Gastroesophageal sphincter (tissue), 4 donors: ENCODE measurements at regions not wholly inside any gene's neighbourhood (a gene's known extent, or its start where the extent isn't known, plus 50 kb on each side); places are given as distances from the start of the nearest gene placed in this dataset.

Experiments
- ATAC-seq: fragments of 150-250 bp; one replicate; pipeline ENCODE4 v1.9.1; 2016; ENCODE audit warnings: mild to moderate bottlenecking, moderate library complexity
- H3K27ac ChIP-seq, 4 donors: fragments of 200-600 bp; sonication (generic) in 3 of 4; 1 replicate in 3 of 4; 2 replicates in 1 of 4; pipeline ENCODE4 v1.5.1; 2016 to 2019
- H3K27me3 ChIP-seq: fragments of 200-600 bp; sonication (generic); one replicate; pipeline ENCODE4 v1.5.1; 2019
- H3K36me3 ChIP-seq, 2 donors: fragments of 200-600 bp; sonication (generic); one replicate each; pipeline ENCODE4 v1.5.1; 2019; ENCODE audit warnings: control low read depth in 1 of 2
- H3K4me1 ChIP-seq, 3 donors: fragments of 200-600 bp; sonication (generic); 1 replicate in 2 of 3; 2 replicates in 1 of 3; pipeline ENCODE4 v1.5.1; 2016 to 2019; ENCODE audit warnings: control low read depth in 2 of 3
- H3K4me3 ChIP-seq, 2 donors: fragments of 200-600 bp; sonication (generic); one replicate each; pipeline ENCODE4 v1.5.1; 2019; ENCODE audit warnings: mild to moderate bottlenecking in 1 of 2, moderate library complexity in 1 of 2
- H3K9me3 ChIP-seq, 3 donors: fragments of 200-600 bp; sonication (generic); one replicate each; pipeline ENCODE4 v1.5.1; 2017 to 2019; ENCODE audit warnings: control low read depth in 2 of 3
- CTCF ChIP-seq, 4 experiments: fragments of 200-600 bp in 2 of 4; fragments of 450-650 bp in 2 of 4; sonication (generic) in 1 of 4; IDR thresholded peaks; one replicate each; pipeline ENCODE4 v1.5.1; 2017 to 2019; ENCODE audit warnings: antibody characterized with exemption in 4 of 4, mild to moderate bottlenecking in 2 of 4, moderate library complexity in 2 of 4
- EP300 ChIP-seq: sonication (generic); formaldehyde crosslinking; IDR thresholded peaks from one replicate; pipeline ENCODE4 v1.6.1; 2017; ENCODE audit warnings: antibody characterized with exemption, mild to moderate bottlenecking
- POLR2A ChIP-seq, 2 donors: fragments of 450-650 bp; IDR thresholded peaks; one replicate each; pipeline ENCODE4 v1.6.1; 2017; ENCODE audit warnings: antibody characterized with exemption in 2 of 2, mild to moderate bottlenecking in 2 of 2, moderate library complexity in 1 of 2
- POLR2AphosphoS5 ChIP-seq: sonication (generic); formaldehyde crosslinking; IDR thresholded peaks from one replicate; pipeline ENCODE4 v1.6.1; 2017; ENCODE audit warnings: antibody characterized with exemption
- WGBS, 2 donors: methylation state at CpG; one replicate each; pipeline ENCODE4 v1.1.5; 2018; ENCODE audit warnings: low coverage in 1 of 2; 5-methylcytosine and 5-hydroxymethylcytosine counted together

GRCh38 chr5:135655468-135655815 lies 76.7 kb upstream of the CXCL14 start:
- 57% methylated on average over 3 of the region's 4 CpGs for WGBS, 2 donors
- Histone ChIP-seq H3K27ac (no peak overlapping the region), H3K4me1 (no peaks in the 10 kb centered on the region), H3K27me3 (no peaks in the 10 kb centered on the region), H3K4me3 (no peak overlapping the region), H3K9me3 (peaks cover 0 to 12% (median 0%) of the 10 kb centered on the region in 3 donors), H3K36me3 (no peaks in the 10 kb centered on the region)
- TF ChIP-seq POLR2AphosphoS5, result no peak
- no peak for TF ChIP-seq POLR2A (IDR thresholded peaks at IDR 0.05)
- TF ChIP-seq CTCF (IDR thresholded peaks at IDR 0.05), result no peak
- no peak for TF ChIP-seq EP300
- ATAC-seq, result no peak

GRCh38 chr5:135654761-135655467 lies 76.1 kb upstream of the CXCL14 start:
- Histone ChIP-seq H3K27ac (no peak overlapping the region), H3K4me3 (no peak overlapping the region), H3K36me3 (no peaks in the 10 kb centered on the region), H3K4me1 (no peaks in the 10 kb centered on the region), H3K9me3 (peaks cover 0 to 12% (median 0%) of the 10 kb centered on the region in 3 donors), H3K27me3 (no peaks in the 10 kb centered on the region)
- no peak for ATAC-seq
- WGBS, 2 donors, result 71 to 88% methylated on average over 6 to 9 of the region's 12 CpGs
- no peak for TF ChIP-seq POLR2AphosphoS5
- TF ChIP-seq POLR2A (IDR thresholded peaks at IDR 0.05), result no peak
- no peak for TF ChIP-seq CTCF (IDR thresholded peaks at IDR 0.05)
- no peak for TF ChIP-seq EP300

- TF ChIP-seq EP300, result no peak
- TF ChIP-seq CTCF (IDR thresholded peaks at IDR 0.05), result no peak
- TF ChIP-seq POLR2AphosphoS5, result no peak
- TF ChIP-seq POLR2A (IDR thresholded peaks at IDR 0.05), result no peak
- Histone ChIP-seq H3K4me3 (no peak overlapping the region), H3K27me3 (no peaks in the 10 kb centered on the region), H3K27ac (no peak overlapping the region), H3K36me3 (no peaks in the 10 kb centered on the region), H3K9me3 (no peaks in the 10 kb centered on the region), H3K4me1 (no peaks in the 10 kb centered on the region)
- ATAC-seq, result no peak
Observed at GRCh38 chr5:135651156-135651555, 72.4 kb upstream of the CXCL14 start.

- Histone ChIP-seq H3K27me3 (no peaks in the 10 kb centered on the region), H3K27ac (no peak overlapping the region), H3K9me3 (no peaks in the 10 kb centered on the region), H3K36me3 (no peaks in the 10 kb centered on the region), H3K4me1 (no peaks in the 10 kb centered on the region), H3K4me3 (no peak overlapping the region)
- no CpG with 5 or more reads among the region's 2 CpGs for WGBS, 2 donors
- no peak for TF ChIP-seq POLR2AphosphoS5
- TF ChIP-seq POLR2A (IDR thresholded peaks at IDR 0.05), result no peak
- no peak for TF ChIP-seq CTCF (IDR thresholded peaks at IDR 0.05)
- TF ChIP-seq EP300, result no peak
- no peak for ATAC-seq
Observed at GRCh38 chr5:135650081-135650480, 71.3 kb upstream of the CXCL14 start.

GRCh38 chr5:135649435-135649834 lies 70.6 kb upstream of the CXCL14 start:
- Histone ChIP-seq H3K4me1 (no peaks in the 10 kb centered on the region), H3K27me3 (no peaks in the 10 kb centered on the region), H3K36me3 (no peaks in the 10 kb centered on the region), H3K4me3 (no peak overlapping the region), H3K9me3 (no peaks in the 10 kb centered on the region), H3K27ac (no peak overlapping the region)
- ATAC-seq, result no peak
- WGBS, 2 donors, result 84 to 90% methylated on average over 2 to 3 of the region's 3 CpGs
- TF ChIP-seq EP300 (no peak), POLR2A (IDR thresholded peaks at IDR 0.05) (no peak), CTCF (IDR thresholded peaks at IDR 0.05) (no peak), POLR2AphosphoS5 (no peak)
